ENCODE measurements at regions not wholly inside any gene's neighbourhood (a gene's known extent, or its start where the extent isn't known, plus 50 kb on each side); places are given as distances from the start of the nearest gene placed in this dataset.

DNA sequence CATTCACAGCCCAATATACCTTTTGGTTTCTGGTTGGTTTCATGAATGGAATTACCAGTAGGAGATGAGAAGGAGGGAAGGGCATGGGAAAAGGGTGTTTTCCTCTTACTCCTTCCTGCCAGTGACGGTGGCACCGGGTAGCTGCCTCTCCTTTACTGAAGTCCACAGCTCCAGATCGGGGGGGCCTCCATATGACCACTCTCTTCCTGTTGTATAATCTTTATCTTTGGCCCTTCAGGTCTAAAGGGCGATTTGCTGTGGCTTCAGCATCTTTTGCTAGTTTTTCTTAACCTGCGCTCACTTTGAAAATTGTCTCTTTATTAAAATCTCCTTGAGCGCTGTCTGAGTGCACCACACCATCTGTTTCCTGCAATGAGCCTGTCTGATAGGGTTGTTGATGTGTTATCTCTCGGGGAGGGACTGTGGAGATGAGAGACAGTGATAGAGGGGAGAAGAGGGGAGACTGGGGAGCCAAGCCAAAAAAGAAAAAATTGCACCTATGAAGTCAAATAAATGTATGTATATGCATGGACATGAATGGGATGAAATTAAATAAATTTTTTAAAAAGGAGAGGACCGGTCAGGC is 449.3 kb upstream of the KLF4 start:
- no peak for DNase-seq
- Histone ChIP-seq H3K36me3 (replicated peaks; ENCODE audit: control insufficient read depth, insufficient read depth, low read length) (no peaks in the 10 kb centered on the region), H3K27me3 (ENCODE audit: control insufficient read depth, insufficient read depth, low read length) (no peaks in the 10 kb centered on the region), H3K4me3 (ENCODE audit: insufficient read depth, low read depth, low read length) (no peak overlapping the region)

DNA sequence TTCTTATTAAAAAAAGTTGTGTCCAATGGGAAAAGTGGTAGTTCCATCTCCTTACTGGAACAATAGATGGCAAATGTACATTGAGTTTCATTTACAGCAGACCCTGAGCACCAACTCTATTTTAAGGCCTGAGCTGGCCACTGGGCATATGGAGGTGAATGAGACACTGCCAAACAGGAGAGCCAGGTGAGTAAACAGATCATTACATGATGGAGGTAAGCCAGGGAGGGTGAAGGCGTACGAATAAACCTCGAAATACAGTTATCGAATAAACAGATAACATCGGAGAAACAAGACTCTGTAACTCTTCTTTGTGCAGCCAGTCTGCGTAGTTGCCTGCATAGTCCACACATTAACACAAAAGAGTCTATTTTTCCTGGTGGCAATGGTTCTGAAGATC is 446.4 kb upstream of the KLF4 start:
- no peak for DNase-seq
- H3K27me3 ChIP-seq (ENCODE audit: control insufficient read depth, insufficient read depth, low read length) = no peaks in the 10 kb centered on the region
- H3K4me3 ChIP-seq (ENCODE audit: insufficient read depth, low read depth, low read length) = no peak overlapping the region
- H3K36me3 ChIP-seq (replicated peaks; ENCODE audit: control insufficient read depth, insufficient read depth, low read length) = no peaks in the 10 kb centered on the region

DNA sequence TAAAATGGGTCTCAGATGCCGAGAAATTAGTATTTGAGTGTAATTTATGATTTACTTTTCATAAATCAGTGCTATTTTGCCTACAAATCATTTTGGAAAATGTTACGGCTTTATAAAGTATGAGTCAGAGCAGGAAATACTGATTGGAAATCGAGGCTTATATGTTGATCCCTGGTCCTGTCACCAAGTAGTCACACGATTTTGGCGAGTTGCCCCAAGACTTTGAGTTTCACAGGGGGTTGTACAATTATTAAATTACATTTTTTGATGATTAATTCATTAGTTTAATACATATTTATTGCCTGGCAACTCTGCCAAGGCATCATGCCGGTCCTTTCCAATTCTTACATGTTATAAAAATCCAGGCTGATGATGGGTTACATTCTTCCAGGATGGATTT is 443.9 kb upstream of the KLF4 start:
- no peak overlapping the region for H3K4me3 ChIP-seq (ENCODE audit: insufficient read depth, low read depth, low read length)
- no peaks in the 10 kb centered on the region for H3K27me3 ChIP-seq (ENCODE audit: control insufficient read depth, insufficient read depth, low read length)
- no peak for DNase-seq
- no peaks in the 10 kb centered on the region for H3K36me3 ChIP-seq (replicated peaks; ENCODE audit: control insufficient read depth, insufficient read depth, low read length)

DNA sequence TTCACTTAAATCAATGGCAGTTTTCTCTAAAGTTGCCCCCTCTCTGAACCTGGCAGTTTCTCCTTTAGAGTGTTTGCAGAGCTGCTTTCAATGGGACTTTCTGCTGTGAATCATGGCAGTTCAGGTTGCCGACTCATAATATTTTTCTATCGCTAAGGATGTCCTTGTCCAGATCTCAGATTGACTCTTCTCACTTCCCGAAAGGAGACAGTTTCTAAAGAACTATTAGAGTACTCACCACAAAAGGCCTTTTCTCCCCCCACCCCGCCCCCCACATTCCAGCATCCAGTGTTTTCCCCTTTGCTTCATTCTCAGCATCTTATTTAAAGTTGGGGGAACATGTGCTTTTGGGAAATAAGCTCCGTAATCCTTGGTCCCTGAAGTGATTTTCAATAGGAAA is 443.5 kb upstream of the KLF4 start:
- H3K27me3 ChIP-seq (ENCODE audit: control insufficient read depth, insufficient read depth, low read length) = no peaks in the 10 kb centered on the region

DNA sequence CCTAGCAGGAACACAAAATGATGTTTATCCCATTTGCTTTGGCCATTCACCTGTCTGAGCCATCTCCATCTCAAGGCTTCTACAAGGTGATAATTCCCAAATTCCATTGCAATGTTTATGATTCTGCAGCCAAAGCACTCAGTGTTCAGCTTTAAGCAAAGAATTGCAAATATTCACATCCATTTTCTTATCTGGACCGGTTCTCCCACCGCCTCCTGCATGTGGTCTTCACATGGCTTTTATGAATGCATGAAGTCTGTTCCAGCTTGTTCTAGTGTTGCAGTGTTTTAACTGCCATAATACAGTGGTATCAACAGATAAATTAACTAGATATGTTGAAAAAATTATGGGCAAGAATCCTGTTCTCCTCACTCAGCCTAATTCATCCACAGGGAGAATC is 443.0 kb upstream of the KLF4 start:
- no peaks in the 10 kb centered on the region for H3K36me3 ChIP-seq (replicated peaks; ENCODE audit: control insufficient read depth, insufficient read depth, low read length)
- DNase-seq = no peak
- H3K27me3 ChIP-seq (ENCODE audit: control insufficient read depth, insufficient read depth, low read length) = no peaks in the 10 kb centered on the region
- no peak overlapping the region for H3K4me3 ChIP-seq (ENCODE audit: insufficient read depth, low read depth, low read length)

More for the DNA sequence above, 443.5 kb upstream of the KLF4 start:
- Histone ChIP-seq H3K36me3 (replicated peaks; ENCODE audit: control insufficient read depth, insufficient read depth, low read length) (no peaks in the 10 kb centered on the region), H3K4me3 (ENCODE audit: insufficient read depth, low read depth, low read length) (no peak overlapping the region)
- DNase-seq = no peak

DNA sequence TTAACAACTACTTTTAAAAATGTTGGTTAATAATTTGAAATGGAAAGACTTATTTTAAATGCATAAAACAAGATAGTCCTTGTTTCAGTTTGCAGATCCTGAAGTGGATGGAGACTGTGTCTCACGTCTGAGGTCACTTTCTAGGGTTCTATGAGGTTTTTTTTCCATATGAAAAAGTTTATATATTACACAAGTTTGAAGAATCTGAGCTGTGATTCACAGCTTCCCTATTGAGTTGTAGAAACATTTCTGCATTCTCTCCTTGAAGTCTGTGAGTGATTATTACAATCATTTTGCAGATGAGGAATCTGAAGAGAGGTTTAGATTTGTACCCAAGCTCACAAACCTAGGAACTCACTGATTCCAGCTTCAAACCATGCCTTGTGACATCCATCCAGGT is 442.5 kb upstream of the KLF4 start:
- Histone ChIP-seq H3K36me3 (replicated peaks; ENCODE audit: control insufficient read depth, insufficient read depth, low read length) (no peaks in the 10 kb centered on the region), H3K4me3 (ENCODE audit: insufficient read depth, low read depth, low read length) (no peak overlapping the region), H3K27me3 (ENCODE audit: control insufficient read depth, insufficient read depth, low read length) (no peaks in the 10 kb centered on the region)
- no peak for DNase-seq

DNA sequence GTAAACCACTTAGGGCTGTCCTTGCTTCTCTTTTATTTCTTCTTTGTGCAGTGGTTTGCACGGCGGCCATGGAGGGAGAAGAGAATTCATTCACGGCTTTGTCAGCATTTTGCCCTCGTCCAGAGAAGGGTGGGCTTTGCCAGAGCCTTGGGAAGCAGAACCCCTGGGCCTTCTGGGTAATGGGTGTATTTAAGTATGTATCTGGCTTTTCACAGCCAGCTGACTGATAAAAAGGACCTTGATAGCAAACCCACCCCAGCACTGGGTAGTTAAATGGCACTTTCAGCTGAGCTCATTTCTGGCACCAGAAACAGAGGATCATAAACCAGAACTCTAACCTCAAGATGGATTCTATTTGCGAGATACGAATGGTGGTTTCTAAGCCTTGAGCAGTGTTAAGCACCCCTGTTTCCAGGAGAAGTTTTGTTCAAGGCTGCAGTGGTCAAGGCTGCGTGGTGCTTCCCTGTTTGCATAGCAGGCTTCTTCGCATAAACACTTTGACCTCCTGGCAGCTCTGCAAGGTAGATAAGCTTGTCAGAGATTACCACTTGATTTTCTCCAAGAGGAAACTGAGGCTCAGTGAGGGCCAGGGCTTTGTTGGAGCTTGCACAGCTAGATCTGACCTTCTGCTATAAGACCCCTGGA is 441.6 kb upstream of the KLF4 start:
- Histone ChIP-seq H3K4me3 (ENCODE audit: insufficient read depth, low read depth, low read length) (no peak overlapping the region), H3K27me3 (ENCODE audit: control insufficient read depth, insufficient read depth, low read length) (no peaks in the 10 kb centered on the region), H3K36me3 (replicated peaks; ENCODE audit: control insufficient read depth, insufficient read depth, low read length) (no peaks in the 10 kb centered on the region)
- DNase-seq = no peak

DNA sequence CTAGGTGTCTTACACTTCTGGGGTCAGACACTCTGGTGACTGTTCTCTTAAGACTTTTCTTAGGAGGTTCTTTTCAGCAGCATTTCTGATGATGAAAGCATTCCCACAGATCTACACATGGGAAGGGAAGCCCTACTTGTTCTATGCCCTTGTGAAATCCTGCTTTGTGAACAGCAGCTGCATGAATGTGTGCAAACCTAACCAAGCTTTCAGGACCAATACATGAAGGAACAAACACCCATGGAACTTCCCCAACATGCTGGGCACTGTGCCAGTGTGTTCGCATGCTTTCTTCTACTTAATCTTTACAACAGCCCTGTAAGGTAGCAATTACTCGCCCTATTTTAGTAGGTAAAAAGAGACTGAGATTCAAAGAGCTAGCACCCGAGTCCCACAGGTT is 439.9 kb upstream of the KLF4 start:
- no peak for DNase-seq
- H3K27me3 ChIP-seq (ENCODE audit: control insufficient read depth, insufficient read depth, low read length) = no peaks in the 10 kb centered on the region
- no peak overlapping the region for H3K4me3 ChIP-seq (ENCODE audit: insufficient read depth, low read depth, low read length)
- H3K36me3 ChIP-seq (replicated peaks; ENCODE audit: control insufficient read depth, insufficient read depth, low read length) = no peaks in the 10 kb centered on the region

DNA sequence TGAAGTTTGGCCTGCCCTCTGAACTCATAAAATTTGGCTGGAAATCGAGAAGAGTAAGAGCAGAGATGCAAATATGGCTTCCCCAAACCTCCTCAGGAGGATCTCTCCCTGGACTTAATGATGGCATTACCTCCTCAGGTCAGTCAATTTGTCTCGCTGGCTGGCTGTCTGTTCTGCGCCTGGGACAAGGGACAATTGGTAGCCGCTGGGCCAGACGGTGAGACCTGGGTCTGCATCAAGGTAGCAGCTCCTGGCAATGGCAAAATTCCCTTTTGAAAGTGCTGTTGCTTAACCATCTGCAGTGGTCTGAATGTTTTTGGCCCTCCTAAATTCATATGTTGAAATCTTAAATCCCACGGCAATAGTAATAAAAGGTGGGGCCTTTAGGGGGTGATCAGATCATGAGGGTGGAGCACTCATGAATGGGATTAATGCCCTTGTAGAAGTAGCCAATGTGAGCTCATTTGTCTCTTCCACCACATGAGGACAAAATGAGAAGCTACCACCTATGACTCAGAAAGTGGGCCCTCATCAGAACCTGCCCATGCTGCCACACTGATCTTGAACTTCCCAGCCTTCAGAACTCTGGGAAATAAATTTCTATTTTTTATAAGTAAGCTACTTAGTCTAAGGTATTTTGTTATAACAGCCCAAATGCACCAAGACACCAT is 439.3 kb upstream of the KLF4 start:
- Histone ChIP-seq H3K27me3 (ENCODE audit: control insufficient read depth, insufficient read depth, low read length) (no peaks in the 10 kb centered on the region), H3K4me3 (ENCODE audit: insufficient read depth, low read depth, low read length) (no peak overlapping the region), H3K36me3 (replicated peaks; ENCODE audit: control insufficient read depth, insufficient read depth, low read length) (no peaks in the 10 kb centered on the region)
- no peak for DNase-seq

DNA sequence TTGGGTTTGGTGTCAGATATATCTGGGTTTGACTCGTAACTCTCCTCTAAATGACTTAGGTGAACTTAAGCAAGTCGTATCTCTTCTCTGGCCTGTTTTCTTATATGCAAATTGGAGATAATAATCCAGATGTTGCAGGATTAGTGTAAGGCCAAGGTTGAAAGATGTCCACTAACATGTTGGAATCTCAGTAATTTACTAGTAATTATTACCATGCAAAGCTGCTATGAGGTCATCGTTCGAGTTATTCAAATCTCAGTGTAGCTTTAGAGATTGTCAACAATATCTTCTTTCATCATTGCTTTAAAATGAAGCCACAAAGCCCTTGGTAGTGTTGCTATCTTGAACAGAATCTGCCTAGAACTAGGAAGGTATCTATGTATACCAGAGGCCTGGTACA is 437.7 kb upstream of the KLF4 start:
- Histone ChIP-seq H3K36me3 (replicated peaks; ENCODE audit: control insufficient read depth, insufficient read depth, low read length) (no peaks in the 10 kb centered on the region), H3K4me3 (ENCODE audit: insufficient read depth, low read depth, low read length) (no peak overlapping the region), H3K27me3 (ENCODE audit: control insufficient read depth, insufficient read depth, low read length) (no peaks in the 10 kb centered on the region)
- no peak for DNase-seq

DNA sequence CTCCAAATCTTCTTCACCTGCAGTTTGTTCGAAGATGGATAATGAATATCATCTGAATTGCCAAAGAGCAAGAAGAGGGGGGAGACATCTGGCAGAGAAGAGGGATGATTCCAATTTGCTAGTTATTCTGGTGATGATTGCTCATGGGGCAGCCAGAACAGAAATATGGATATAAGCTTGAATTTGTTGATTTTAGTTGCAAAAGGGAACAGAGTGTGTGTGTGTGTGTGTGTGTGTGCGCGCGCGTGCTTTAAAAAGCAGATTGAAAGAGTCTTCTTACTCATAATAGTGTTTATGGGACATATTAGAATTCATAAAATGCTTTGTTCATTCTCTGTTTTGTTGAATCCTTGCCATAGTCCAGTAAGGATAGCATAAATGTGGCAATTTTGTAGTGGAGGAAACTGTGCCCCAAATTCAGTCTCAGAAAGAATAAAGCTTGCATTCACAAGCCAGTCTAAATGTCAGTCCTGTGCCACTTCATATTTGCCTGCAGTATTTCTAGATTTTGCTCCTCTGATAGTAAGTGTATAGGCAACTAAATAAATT is 436.3 kb upstream of the KLF4 start:
- Histone ChIP-seq H3K4me3 (ENCODE audit: insufficient read depth, low read depth, low read length) (no peak overlapping the region), H3K36me3 (replicated peaks; ENCODE audit: control insufficient read depth, insufficient read depth, low read length) (no peaks in the 10 kb centered on the region), H3K27me3 (ENCODE audit: control insufficient read depth, insufficient read depth, low read length) (no peaks in the 10 kb centered on the region)
- DNase-seq = no peak

DNA sequence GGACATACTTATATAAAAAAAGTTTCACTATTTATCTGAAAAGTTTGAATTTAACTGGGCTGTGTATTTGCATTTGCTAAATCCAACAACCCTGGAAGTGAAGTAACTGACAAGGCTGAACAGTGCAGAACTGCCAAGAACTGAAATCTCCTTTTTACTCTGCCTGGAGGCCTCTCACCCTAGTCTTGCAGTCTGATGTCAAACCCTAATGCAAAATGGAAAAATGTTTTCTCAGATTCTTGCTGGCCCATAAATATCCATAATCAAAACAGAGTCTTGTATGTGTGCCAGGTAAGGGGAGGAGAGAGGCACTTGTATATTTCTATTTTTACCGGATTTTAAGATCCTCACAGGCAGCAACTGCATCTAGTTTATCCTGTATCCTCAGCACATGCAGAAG is 432.7 kb upstream of the KLF4 start:
- Histone ChIP-seq H3K27me3 (ENCODE audit: control insufficient read depth, insufficient read depth, low read length) (no peaks in the 10 kb centered on the region), H3K36me3 (replicated peaks; ENCODE audit: control insufficient read depth, insufficient read depth, low read length) (no peaks in the 10 kb centered on the region), H3K4me3 (ENCODE audit: insufficient read depth, low read depth, low read length) (no peak overlapping the region)
- no peak for DNase-seq

DNA sequence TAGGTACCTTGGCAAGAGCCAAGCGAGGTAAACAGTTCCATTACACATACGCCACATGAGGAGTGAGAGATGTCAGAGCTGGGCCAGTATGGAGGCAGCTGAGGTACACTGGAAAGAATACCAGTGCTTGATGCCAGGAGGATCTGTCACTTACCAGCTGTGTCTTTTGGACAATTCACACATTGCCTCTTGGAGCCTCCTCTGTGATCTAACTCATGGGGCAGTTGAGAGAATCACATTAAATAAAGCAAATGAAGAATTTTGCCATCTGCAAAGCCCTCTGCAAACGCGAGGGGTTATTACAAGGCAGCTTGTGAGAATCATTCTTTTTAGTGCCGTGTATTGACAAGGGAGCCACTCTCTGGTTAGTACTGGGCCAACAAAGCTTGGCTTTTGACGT is 429.7 kb upstream of the KLF4 start:
- Histone ChIP-seq H3K27me3 (ENCODE audit: control insufficient read depth, insufficient read depth, low read length) (no peaks in the 10 kb centered on the region), H3K4me3 (ENCODE audit: insufficient read depth, low read depth, low read length) (no peak overlapping the region), H3K36me3 (replicated peaks; ENCODE audit: control insufficient read depth, insufficient read depth, low read length) (no peaks in the 10 kb centered on the region)
- no peak for DNase-seq

DNA sequence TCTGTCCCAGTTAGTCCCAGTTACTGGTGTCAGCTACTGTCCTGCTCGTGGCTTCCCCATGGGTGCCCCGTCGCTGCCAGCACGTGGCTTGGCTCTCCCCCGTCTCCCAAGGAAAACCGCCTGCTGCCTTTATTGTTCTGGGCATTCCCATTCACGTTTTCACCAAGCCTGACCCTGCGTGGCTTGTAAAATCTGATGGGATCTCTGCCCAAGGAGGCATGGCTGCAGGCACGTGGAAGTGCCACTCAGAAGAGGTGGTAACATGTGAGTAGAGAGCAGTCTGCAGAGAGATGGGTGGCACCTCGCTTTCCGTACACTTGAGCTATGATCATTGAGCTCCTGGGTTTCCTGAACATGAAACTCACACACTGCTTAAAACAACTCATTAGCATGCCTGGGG is 429.2 kb upstream of the KLF4 start:
- Histone ChIP-seq H3K36me3 (replicated peaks; ENCODE audit: control insufficient read depth, insufficient read depth, low read length) (no peaks in the 10 kb centered on the region), H3K4me3 (ENCODE audit: insufficient read depth, low read depth, low read length) (no peak overlapping the region), H3K27me3 (ENCODE audit: control insufficient read depth, insufficient read depth, low read length) (no peaks in the 10 kb centered on the region)
- DNase-seq = no peak

DNA sequence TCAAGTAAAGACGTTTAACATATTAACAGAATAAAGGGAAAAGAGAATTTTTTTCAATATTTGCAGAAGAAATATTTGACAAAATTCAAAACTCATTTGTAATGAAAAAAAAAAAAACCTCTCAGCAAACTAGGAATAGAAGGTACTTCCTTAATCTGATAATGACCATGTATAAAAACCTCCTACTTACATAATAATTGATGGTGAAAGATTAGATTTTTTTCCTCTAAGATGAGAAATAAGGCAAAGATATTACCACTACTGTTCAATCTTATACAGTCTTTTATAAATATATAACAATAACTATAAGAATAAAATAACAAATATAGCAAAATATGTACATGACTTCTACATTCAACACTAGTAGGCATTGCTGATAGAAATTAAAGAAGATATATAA is 424.6 kb upstream of the KLF4 start:
- no peak for DNase-seq
- no peak overlapping the region for H3K4me3 ChIP-seq (ENCODE audit: insufficient read depth, low read depth, low read length)
- no peaks in the 10 kb centered on the region for H3K36me3 ChIP-seq (replicated peaks; ENCODE audit: control insufficient read depth, insufficient read depth, low read length)
- H3K27me3 ChIP-seq (ENCODE audit: control insufficient read depth, insufficient read depth, low read length) = no peaks in the 10 kb centered on the region
